ENCODE measurements at regions not wholly inside any gene's neighbourhood (a gene's known extent, or its start where the extent isn't known, plus 50 kb on each side); places are given as distances from the start of the nearest gene placed in this dataset.

- ChIA-PET CTCF (no interaction called here), POLR2A (no interaction called here)
- TF ChIP-seq SUZ12 (IDR thresholded peaks at IDR 0.05): no peak
- no peak for TF ChIP-seq HDGF (IDR thresholded peaks at IDR 0.05; ENCODE audit: borderline replicate concordance)
- TF ChIP-seq FOXK2 (IDR thresholded peaks at IDR 0.05): no peak
- TF ChIP-seq PKNOX1 (IDR thresholded peaks at IDR 0.05): no peak
- no peak for TF ChIP-seq FOXM1 (IDR thresholded peaks at IDR 0.05; ENCODE audit: borderline replicate concordance)
- no peak for TF ChIP-seq FOXA1 (IDR thresholded peaks at IDR 0.05)
- TF ChIP-seq NFRKB (IDR thresholded peaks at IDR 0.05): no peak
- no peak for TF ChIP-seq ZNF384 (IDR thresholded peaks at IDR 0.05)
- no peak for TF ChIP-seq ARNT (IDR thresholded peaks at IDR 0.05)
- no peak for TF ChIP-seq L3MBTL2 (conservative IDR thresholded peaks at IDR 0.05)
- TF ChIP-seq CTBP1 (IDR thresholded peaks at IDR 0.05; ENCODE audit: borderline replicate concordance): no peak
- no peak for TF ChIP-seq BHLHE40 (IDR thresholded peaks at IDR 0.05; ENCODE audit: borderline replicate concordance)
- TF ChIP-seq TARDBP (IDR thresholded peaks at IDR 0.05): no peak
- no peak for DNase-seq (ENCODE audit: extremely low spot score)
Measured at GRCh38 chrX:20322887-20323286, 56.2 kb upstream of the RPS6KA3 start.

GRCh38 chrX:20320461-20321159 is 53.9 kb upstream of the RPS6KA3 start:
- ChIA-PET POLR2A (no interaction called here), CTCF (no interaction called here)
- no peak for TF ChIP-seq PKNOX1 (IDR thresholded peaks at IDR 0.05)
- no peak for TF ChIP-seq BHLHE40 (IDR thresholded peaks at IDR 0.05; ENCODE audit: borderline replicate concordance)
- TF ChIP-seq FOXM1 (IDR thresholded peaks at IDR 0.05; ENCODE audit: borderline replicate concordance): no peak
- TF ChIP-seq SUZ12 (IDR thresholded peaks at IDR 0.05): no peak
- TF ChIP-seq TARDBP (IDR thresholded peaks at IDR 0.05): no peak
- TF ChIP-seq L3MBTL2 (conservative IDR thresholded peaks at IDR 0.05): no peak
- TF ChIP-seq ARNT (IDR thresholded peaks at IDR 0.05): no peak
- no peak for TF ChIP-seq NFRKB (IDR thresholded peaks at IDR 0.05)
- TF ChIP-seq CTBP1 (IDR thresholded peaks at IDR 0.05; ENCODE audit: borderline replicate concordance): no peak
- no peak for TF ChIP-seq FOXK2 (IDR thresholded peaks at IDR 0.05)
- TF ChIP-seq FOXA1 (IDR thresholded peaks at IDR 0.05): no peak
- TF ChIP-seq ZNF384 (IDR thresholded peaks at IDR 0.05): no peak
- no peak for TF ChIP-seq SP1 (IDR thresholded peaks at IDR 0.05)
- TF ChIP-seq ELF4 (IDR thresholded peaks at IDR 0.05): no peak
- TF ChIP-seq HDGF (IDR thresholded peaks at IDR 0.05; ENCODE audit: borderline replicate concordance): no peak
- no peak for DNase-seq (ENCODE audit: extremely low spot score)

GRCh38 chrX:20319054-20319453 is 52.3 kb upstream of the RPS6KA3 start:
- TF ChIP-seq ELF4 (IDR thresholded peaks at IDR 0.05) (no peak), BHLHE40 (IDR thresholded peaks at IDR 0.05; ENCODE audit: borderline replicate concordance) (no peak)
- POLR2A ChIA-PET: interaction anchor here (0.8 kb wide), 1 partner anchor 178 kb away, joined by 3 read pairs; no protein-coding TSS in a partner anchor
- CTCF ChIA-PET: no interaction called here
- no peak for DNase-seq (ENCODE audit: extremely low spot score)

- TF ChIP-seq ARNT (IDR thresholded peaks at IDR 0.05) (no peak), FOXK2 (IDR thresholded peaks at IDR 0.05) (no peak), SP1 (IDR thresholded peaks at IDR 0.05) (no peak), L3MBTL2 (conservative IDR thresholded peaks at IDR 0.05) (no peak), ELF4 (IDR thresholded peaks at IDR 0.05) (no peak), SUZ12 (IDR thresholded peaks at IDR 0.05) (no peak), HDGF (IDR thresholded peaks at IDR 0.05; ENCODE audit: borderline replicate concordance) (no peak), ZNF384 (IDR thresholded peaks at IDR 0.05) (no peak), PKNOX1 (IDR thresholded peaks at IDR 0.05) (no peak), FOXM1 (IDR thresholded peaks at IDR 0.05; ENCODE audit: borderline replicate concordance) (no peak), NFRKB (IDR thresholded peaks at IDR 0.05) (no peak), CTBP1 (IDR thresholded peaks at IDR 0.05; ENCODE audit: borderline replicate concordance) (no peak), LEF1 (IDR thresholded peaks at IDR 0.05; ENCODE audit: borderline replicate concordance) (no peak), BHLHE40 (IDR thresholded peaks at IDR 0.05; ENCODE audit: borderline replicate concordance) (no peak), TARDBP (IDR thresholded peaks at IDR 0.05) (no peak), FOXA1 (IDR thresholded peaks at IDR 0.05) (no peak)
- ChIA-PET POLR2A (no interaction called here), CTCF (interaction anchor here (0.6 kb wide), 1 partner anchor 175 kb away, joined by 3 read pairs; no protein-coding TSS in a partner anchor)
- no peak for DNase-seq (ENCODE audit: extremely low spot score)
Measured at GRCh38 chrX:20317873-20318272, 51.2 kb upstream of the RPS6KA3 start.
